GM12892 (cell line): ENCODE measurements at regions not wholly inside any gene's neighbourhood (a gene's known extent, or its start where the extent isn't known, plus 50 kb on each side); places are given as distances from the start of the nearest gene placed in this dataset.

Experiments
- POLR2A ChIP-seq: IDR thresholded peaks from 2 replicates; pipeline ENCODE4 v1.6.1; 2011; ENCODE audit warnings: low read depth, low read length, control low read depth
- POLR2AphosphoS5 ChIP-seq: IDR thresholded peaks from 2 replicates; pipeline ENCODE4 v1.6.1; 2011; ENCODE audit warnings: low read depth, low read length, control low read depth
- TAF1 ChIP-seq: IDR thresholded peaks from 2 replicates; pipeline ENCODE4 v1.6.1; 2011; ENCODE audit warnings: low read depth, mild to moderate bottlenecking, control low read depth, low read length, borderline replicate concordance

DNA sequence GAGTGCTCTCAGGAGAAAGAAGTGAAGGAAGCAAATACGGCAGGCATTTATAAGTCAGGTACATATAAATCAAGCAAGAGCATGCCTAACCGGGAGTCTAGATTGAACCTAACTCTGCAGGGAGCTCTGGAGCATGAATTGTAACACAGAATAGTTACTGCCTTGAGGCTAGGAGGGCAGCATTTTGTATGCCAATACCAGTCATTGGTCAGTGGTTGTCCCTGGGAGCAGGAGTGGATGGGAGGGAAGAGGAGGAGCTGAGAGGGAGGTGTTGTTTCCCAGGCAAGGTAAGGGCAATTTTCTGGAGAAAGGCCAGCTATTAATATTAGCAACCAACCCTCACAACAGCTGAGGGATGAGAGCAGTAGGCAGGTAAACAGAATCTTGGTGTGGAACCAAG lies 224.7 kb upstream of the DCAF8L1 start:
- TF ChIP-seq POLR2AphosphoS5 (no peak), POLR2A (no peak), TAF1 (no peak)
